Kidney epithelial cell (primary cell): ENCODE measurements at regions not wholly inside any gene's neighbourhood (a gene's known extent, or its start where the extent isn't known, plus 50 kb on each side); places are given as distances from the start of the nearest gene placed in this dataset.

ENCODE experiments used
- DNase-seq: peaks from one replicate; pipeline ENCODE4 v3.0.0-alpha.2; 2010; ENCODE audit warnings: low read depth
- H3K27me3 ChIP-seq: 2 replicates; pipeline ENCODE4 v1.6.0; 2011; ENCODE audit warnings: low read length; ENCODE audit not compliant: control insufficient read depth, insufficient read depth
- H3K36me3 ChIP-seq: 2 replicates; pipeline ENCODE4 v1.5.1; 2011; ENCODE audit warnings: low read length; ENCODE audit not compliant: control insufficient read depth, insufficient read depth
- H3K4me3 ChIP-seq: 2 replicates; pipeline ENCODE4 v1.5.1; 2011; ENCODE audit warnings: low read depth, mild to moderate bottlenecking, control low read depth, low read length
- CTCF ChIP-seq: IDR thresholded peaks from 2 replicates; pipeline ENCODE4 v1.5.1; 2011; ENCODE audit warnings: mild to moderate bottlenecking, moderate library complexity, low read length, control low read depth, inconsistent platforms; ENCODE audit not compliant: insufficient read depth, poor library complexity, severe bottlenecking

- Histone ChIP-seq H3K36me3 (no peaks in the 10 kb centered on the region), H3K4me3 (no peak overlapping the region), H3K27me3 (no peaks in the 10 kb centered on the region)
- no peak for DNase-seq
- TF ChIP-seq CTCF = no peak
Observed at GRCh38 chr5:53368966-53369605, 111.3 kb upstream of the FST start.

GRCh38 chr5:53369681-53370080, 110.7 kb upstream of the FST start:
- Histone ChIP-seq H3K36me3 (no peaks in the 10 kb centered on the region), H3K4me3 (no peak overlapping the region), H3K27me3 (no peaks in the 10 kb centered on the region)
- no peak for DNase-seq
- no peak for TF ChIP-seq CTCF

- Histone ChIP-seq H3K4me3 (no peak overlapping the region), H3K36me3 (no peaks in the 10 kb centered on the region), H3K27me3 (no peaks in the 10 kb centered on the region)
- TF ChIP-seq CTCF = no peak
- no peak for DNase-seq
Observed at GRCh38 chr5:53373451-53374158, 106.8 kb upstream of the FST start.

GRCh38 chr5:53376853-53377252, 103.6 kb upstream of the FST start:
- no peak for TF ChIP-seq CTCF

GRCh38 chr5:53378190-53378589, 102.2 kb upstream of the FST start:
- no peak for TF ChIP-seq CTCF
- Histone ChIP-seq H3K4me3 (no peak overlapping the region), H3K27me3 (no peaks in the 10 kb centered on the region), H3K36me3 (no peaks in the 10 kb centered on the region)
- no peak for DNase-seq

More at GRCh38 chr5:53376853-53377252, 103.6 kb upstream of the FST start:
- H3K4me3 ChIP-seq = no peak overlapping the region
- no peaks in the 10 kb centered on the region for H3K36me3 ChIP-seq
- DNase-seq = no peak
- H3K27me3 ChIP-seq = no peaks in the 10 kb centered on the region
